Occipital lobe (tissue), 1 donor: ENCODE measurements at regions not wholly inside any gene's neighbourhood (a gene's known extent, or its start where the extent isn't known, plus 50 kb on each side); places are given as distances from the start of the nearest gene placed in this dataset.

Experiments
- DNase-seq: peaks from one replicate; lab custom pipeline; 2025; lab: John Stamatoyannopoulos, UW

DNA sequence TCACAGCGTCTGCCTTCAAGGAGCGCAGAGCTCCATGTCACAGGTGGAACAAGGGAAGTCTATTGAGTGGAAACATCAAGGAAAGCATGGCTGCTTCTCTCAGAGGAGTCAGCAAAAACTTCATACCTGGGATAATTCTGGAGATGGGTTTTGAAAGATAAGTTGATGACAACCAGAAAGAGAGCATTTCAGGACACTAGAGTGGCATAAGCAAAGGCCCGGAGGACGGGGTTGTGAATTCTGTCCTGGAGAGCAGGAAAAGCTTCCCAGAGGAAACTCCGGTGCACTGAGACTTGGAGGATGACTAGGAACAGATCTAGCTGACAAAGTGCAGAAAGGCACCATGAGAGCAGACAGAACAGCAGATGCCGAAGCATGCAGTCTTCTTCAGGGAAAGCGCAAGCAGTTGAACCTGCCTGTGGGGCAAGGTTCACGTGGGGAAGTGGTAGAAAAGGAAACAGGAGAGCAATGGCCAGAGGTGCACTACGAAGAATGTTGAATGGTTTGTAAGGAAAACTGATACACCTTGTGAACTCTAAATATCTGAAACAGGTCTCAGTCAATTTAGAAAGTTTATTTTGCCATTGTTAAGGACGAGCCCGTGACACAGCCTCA is 222.9 kb downstream of the PLPP3 start:
- no peak for DNase-seq

GRCh38 chr1:56355918-56356317 is 223.4 kb downstream of the PLPP3 start:
- no peak for DNase-seq

- no peak for DNase-seq
These were observed 223.9 kb downstream of the PLPP3 start for GRCh38 chr1:56355422-56355821.

DNA sequence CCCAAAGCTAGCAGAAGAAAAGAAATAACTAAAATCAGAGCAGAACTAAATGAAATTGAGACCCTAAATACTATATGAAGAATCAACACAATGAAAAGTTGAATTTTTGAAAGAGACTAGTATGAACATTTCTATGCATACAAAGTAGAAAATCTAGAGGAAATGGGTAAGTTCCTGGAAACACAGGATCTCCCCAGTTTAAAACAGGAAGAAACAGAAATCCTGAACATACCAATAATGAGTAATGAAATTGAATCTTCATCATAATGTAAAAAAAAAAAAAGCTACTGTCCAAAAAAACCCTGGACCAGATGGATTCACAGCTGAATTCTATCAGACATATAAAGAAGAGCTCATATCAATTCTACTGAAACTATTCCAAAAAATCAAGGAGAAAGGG is 233.5 kb downstream of the PLPP3 start:
- DNase-seq: no peak

- no peak for DNase-seq
These were observed 238.4 kb downstream of the PLPP3 start for GRCh38 chr1:56340977-56341376.

DNA sequence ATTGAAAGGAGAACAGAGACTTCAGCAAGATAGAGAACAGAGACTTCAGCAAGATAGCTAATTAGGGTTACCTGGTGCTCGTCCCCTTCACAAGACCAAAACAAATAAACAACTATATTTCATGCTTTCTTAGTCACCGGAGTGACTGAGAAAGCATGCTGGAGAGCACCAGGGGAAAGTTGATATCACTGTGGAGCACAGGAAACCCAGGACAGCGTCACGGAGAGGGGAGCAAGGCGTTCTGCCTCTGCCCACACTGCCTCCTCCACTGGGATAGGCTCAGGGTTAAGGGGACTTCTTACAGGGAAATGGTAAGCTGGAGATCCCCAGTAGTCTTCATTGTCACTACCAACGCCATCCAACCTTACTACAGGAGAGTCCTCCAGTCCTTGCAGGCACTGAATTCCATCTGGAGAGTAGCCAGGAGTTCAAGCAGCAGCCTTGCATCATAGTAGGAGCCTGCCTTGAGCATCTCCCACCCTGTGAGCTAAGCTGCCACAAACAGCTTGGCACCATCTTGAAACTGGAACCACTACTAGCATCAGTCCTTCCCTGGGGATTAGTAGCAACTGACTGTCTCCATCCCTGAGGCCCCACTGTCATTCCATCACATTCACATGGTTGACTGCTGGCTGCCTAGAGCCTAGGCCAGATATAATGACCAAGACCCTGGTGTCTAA is 239.4 kb downstream of the PLPP3 start:
- no peak for DNase-seq

GRCh38 chr1:56339093-56339492 is 240.3 kb downstream of the PLPP3 start:
- DNase-seq: no peak

DNA sequence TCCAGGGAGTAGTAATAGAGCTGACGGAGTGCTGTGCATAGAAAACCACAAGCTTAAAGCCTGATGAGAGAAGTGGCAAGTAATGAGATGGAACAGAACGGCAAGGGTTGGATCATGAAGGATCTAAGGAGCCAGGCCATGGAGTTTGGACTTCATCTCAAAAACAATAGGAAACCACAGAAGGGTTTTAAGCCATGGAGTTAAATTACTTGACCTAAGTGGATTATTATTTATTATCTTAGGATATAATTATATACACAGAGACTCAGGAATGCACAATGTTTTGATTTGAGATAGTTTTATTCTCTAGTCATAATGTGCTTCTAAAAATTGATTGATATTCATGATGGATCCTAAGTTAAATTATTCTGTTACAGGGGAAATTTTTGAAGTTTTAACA is 242.4 kb downstream of the PLPP3 start:
- no peak for DNase-seq

DNA sequence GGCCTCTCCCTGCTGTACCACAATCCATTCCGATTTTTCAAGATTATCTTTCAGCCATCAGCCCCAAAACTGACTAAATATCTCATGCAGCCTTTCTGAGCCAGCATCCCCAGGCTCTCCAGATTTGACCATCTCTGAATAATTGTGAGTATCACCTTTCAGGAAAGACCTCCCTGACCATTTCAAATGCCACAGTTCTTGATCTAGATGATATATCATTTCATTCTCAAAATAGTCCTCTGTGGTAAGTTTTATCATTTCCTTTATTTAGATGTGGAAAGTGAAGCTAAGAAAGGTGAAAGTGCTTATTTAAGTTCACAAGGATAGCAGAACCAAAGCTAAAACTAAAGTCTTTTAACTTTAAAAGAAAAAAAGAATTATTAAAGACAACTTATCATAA is 244.0 kb downstream of the PLPP3 start:
- DNase-seq: no peak

GRCh38 chr1:56334047-56334446 is 245.3 kb downstream of the PLPP3 start:
- DNase-seq: no peak

DNA sequence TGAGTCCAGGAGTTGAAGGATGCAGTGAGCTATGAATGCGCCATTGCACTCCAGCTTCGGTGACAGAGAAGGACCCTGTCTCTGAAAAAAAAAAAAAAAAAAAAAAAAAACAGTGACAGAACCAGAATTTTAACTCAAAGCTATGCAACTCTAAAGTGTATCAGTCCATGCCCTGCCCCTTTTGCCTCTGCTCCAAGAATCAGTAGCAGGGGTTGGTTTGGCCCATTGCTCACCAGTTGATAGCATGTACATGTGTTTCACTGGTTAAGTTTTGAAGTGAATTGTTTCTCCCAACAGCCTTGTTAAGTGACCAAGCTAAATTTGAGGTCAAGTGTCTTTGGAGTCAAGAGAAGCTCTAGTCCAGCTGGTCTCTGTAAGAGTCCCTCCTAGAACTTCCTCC is 245.9 kb downstream of the PLPP3 start:
- DNase-seq: no peak

GRCh38 chr1:56331892-56332567 is 247.3 kb downstream of the PLPP3 start:
- DNase-seq: no peak

DNA sequence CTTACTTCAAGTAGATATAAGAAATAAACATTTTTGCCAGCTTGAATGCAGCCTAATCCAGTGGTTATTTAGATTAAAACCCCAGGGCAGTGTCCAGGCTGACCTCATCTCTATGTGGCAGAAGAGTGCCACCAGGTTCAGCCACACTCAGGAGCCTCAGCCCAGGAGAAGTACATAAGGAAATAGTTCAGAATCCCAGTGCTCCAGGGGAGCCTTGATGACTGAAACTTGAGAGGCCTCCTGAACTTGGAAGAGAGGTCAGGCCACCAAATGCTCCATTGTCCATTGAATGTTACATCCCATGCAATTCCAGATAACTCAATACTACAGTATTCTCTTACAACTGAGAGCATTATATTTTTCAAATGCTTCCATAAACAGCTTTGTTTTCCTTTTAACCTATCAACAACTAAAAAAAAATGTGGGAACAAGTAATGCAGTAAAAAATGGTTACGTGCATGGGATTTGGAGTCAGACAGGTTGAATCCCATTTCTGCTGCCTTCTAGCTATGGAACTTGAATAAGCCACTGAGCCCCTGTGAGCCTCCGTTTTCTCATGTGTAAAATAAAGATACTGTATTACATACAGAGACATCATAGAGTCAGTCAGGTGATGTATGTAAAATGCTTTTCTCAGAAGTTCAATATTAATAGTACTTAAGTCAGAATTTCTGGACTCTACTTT is 248.0 kb downstream of the PLPP3 start:
- no peak for DNase-seq

DNA sequence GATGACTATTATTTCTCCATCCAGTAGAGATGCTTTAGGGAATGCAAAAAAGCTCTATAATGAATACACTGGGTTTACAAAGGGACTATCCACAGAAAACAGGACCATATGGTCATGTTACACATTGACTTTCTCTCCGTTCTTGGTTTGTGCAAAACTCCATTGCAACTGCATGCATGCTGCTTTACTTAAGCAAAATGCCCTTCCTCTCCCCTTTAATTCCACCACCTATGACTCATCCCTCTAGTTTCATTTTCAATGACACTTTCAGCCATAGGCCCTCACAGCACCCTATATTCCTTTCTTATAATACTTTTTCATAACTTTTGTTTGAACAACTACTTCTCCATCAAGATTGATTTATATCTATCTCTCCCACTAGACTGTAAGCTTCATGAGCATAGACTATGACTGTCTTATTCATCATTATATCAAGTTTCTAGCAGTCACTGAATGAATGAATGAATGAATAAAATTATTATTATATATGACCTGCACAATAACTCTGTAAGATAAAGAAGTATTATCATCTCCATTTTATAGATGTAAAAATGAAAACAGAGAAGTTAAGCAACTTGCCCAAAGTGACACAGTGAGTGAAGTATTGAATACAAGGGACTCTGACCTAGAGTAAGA is 248.9 kb downstream of the PLPP3 start:
- no peak for DNase-seq

GRCh38 chr1:56329970-56330369 is 249.4 kb downstream of the PLPP3 start:
- no peak for DNase-seq

DNA sequence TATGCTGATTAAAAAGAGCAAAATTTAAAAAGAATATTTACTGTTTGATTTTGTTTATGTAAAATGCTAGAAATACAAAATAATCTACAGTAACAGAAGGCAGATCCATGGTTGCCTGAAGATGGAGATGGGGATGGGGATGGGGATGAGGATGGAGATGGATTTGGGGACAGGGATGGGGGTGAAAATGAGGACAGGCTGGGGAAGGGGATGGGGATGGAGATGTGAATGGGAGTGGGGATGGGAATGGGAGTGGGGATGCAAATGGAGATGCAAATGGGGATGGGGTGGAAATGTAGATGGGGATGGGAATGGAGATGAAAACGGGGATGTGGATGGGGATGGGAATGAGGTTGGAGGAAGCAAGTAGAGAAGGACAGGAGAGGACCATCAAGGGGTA is 252.2 kb downstream of the PLPP3 start:
- DNase-seq: no peak

GRCh38 chr1:56326056-56326455 is 253.3 kb downstream of the PLPP3 start:
- DNase-seq: no peak

DNA sequence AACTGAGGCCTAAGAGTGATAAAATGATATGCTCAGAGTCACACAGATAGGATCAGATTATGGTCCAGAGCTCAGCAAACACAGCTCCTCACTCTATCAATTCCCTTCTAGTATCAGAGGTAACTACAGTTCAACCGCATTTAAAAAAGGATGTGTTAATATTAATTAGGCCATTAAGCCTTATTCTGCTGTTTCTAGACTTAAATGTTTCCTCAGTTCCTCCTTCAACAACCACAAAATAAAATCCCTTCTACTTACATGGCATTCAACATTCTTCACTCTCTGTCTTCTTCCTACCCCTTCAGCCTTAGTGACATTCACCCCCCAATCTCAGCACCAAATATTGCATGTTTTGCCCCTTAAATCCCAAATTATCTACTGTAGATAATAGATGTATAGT is 254.9 kb downstream of the PLPP3 start:
- DNase-seq: no peak

DNA sequence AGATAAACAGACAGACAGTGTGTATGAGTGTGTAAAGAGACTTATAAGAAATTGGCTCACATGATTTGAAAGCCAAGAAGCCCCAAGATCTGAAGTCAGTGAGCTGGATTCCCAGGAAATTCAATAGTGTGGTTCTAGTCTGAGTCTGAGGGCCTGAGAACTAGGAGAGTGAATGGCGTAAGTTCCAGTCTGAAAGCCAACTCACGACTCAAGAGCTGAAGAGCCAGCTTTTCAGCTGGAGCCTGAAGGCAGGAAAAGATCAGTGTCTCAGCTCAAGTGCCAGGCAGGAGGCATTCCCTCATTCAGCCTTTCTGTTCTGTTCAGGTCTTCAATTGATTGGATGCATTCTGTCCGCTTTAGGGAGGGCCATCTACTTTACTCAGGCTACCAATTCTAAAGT is 257.2 kb downstream of the PLPP3 start:
- no peak for DNase-seq

GRCh38 chr1:56321150-56321490 is 258.2 kb downstream of the PLPP3 start:
- DNase-seq: no peak

GRCh38 chr1:56320464-56321149 is 258.8 kb downstream of the PLPP3 start:
- no peak for DNase-seq

- DNase-seq: no peak
These were observed 261.6 kb downstream of the PLPP3 start for GRCh38 chr1:56317722-56318121.
